GM12801 (cell line): ENCODE measurements at regions not wholly inside any gene's neighbourhood (a gene's known extent, or its start where the extent isn't known, plus 50 kb on each side); places are given as distances from the start of the nearest gene placed in this dataset.

Experiments used
- CTCF ChIP-seq: IDR thresholded peaks from one replicate; pipeline ENCODE4 v1.5.1; 2011; ENCODE audit warnings: control low read depth; ENCODE audit not compliant: insufficient read length; ENCODE audit errors: extremely low read depth

- TF ChIP-seq CTCF, result no peak
These were observed 209.1 kb upstream of the ID2 start for GRCh38 chr2:8472545-8473323.

- no peak for TF ChIP-seq CTCF
These were observed 206.4 kb upstream of the ID2 start for GRCh38 chr2:8475349-8476031.

- TF ChIP-seq CTCF, result no peak
These were observed 204.0 kb upstream of the ID2 start for GRCh38 chr2:8477552-8478470.

- no peak for TF ChIP-seq CTCF
These were observed 203.4 kb upstream of the ID2 start for GRCh38 chr2:8478471-8478793.

- TF ChIP-seq CTCF, result no peak
These were observed 202.6 kb upstream of the ID2 start for GRCh38 chr2:8479298-8479697.

GRCh38 chr2:8480915-8481314 lies 200.9 kb upstream of the ID2 start:
- no peak for TF ChIP-seq CTCF

GRCh38 chr2:8481463-8482009 lies 200.3 kb upstream of the ID2 start:
- TF ChIP-seq CTCF, result no peak
